ENCODE measurements at regions not wholly inside any gene's neighbourhood (a gene's known extent, or its start where the extent isn't known, plus 50 kb on each side); places are given as distances from the start of the nearest gene placed in this dataset.

DNA sequence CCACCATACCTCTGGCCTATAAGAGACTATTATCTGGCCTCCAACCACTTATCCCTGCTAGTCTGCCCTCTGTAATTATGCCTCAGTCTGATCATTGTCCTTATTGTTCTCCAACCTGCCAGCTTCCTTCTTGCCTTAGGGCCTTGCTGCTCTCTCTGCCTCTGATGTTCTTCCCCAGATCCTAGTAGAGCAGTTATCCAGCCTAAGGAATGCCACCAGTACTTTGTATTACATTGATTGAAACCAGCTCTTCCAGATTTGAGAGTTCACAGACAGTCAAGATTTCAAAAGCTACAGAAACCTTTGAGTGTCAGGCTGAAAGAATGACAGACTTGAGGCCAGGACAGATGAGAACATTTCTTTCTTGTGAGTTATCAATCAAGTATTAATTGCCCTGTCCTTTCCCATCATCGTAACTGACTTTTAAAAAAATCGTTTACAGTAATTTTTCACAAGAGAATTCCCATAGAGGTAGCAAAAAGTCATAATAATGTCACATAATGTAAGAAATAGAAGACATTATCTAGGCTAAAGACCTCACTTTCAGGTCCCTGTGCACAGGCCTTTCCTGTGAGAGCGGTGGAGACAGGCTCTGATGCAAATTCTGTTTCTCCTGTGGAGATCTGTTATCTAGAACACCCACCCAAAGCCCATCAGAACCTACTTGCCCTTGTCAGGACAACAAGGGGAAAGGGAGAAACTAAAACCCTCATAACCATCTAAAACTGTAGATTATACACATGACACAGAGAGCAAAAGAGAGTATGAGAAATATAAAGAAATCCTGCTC is 64.1 kb upstream of the GUCY1A1 start:
- Histone ChIP-seq H3K27me3 (ENCODE audit: insufficient read depth) (no peaks in the 10 kb centered on the region), H3K9me2 (ENCODE audit: insufficient read depth) (no peaks in the 10 kb centered on the region), H4K20me1 (replicated peaks; ENCODE audit: insufficient read depth) (no peaks in the 10 kb centered on the region), H3K27ac (ENCODE audit: low read depth) (no peak overlapping the region), H3K4me1 (ENCODE audit: insufficient read depth) (no peaks in the 10 kb centered on the region), H3F3A (replicated peaks; ENCODE audit: low read depth) (no peaks in the 10 kb centered on the region), H3K4me3 (no peak overlapping the region), H3K79me2 (replicated peaks; ENCODE audit: insufficient read depth) (no peaks in the 10 kb centered on the region), H3K4me2 (no peak overlapping the region), H2AFZ (no peak overlapping the region), H3K36me3 (ENCODE audit: insufficient read depth) (no peaks in the 10 kb centered on the region)
- TF ChIP-seq, protein P1, sequence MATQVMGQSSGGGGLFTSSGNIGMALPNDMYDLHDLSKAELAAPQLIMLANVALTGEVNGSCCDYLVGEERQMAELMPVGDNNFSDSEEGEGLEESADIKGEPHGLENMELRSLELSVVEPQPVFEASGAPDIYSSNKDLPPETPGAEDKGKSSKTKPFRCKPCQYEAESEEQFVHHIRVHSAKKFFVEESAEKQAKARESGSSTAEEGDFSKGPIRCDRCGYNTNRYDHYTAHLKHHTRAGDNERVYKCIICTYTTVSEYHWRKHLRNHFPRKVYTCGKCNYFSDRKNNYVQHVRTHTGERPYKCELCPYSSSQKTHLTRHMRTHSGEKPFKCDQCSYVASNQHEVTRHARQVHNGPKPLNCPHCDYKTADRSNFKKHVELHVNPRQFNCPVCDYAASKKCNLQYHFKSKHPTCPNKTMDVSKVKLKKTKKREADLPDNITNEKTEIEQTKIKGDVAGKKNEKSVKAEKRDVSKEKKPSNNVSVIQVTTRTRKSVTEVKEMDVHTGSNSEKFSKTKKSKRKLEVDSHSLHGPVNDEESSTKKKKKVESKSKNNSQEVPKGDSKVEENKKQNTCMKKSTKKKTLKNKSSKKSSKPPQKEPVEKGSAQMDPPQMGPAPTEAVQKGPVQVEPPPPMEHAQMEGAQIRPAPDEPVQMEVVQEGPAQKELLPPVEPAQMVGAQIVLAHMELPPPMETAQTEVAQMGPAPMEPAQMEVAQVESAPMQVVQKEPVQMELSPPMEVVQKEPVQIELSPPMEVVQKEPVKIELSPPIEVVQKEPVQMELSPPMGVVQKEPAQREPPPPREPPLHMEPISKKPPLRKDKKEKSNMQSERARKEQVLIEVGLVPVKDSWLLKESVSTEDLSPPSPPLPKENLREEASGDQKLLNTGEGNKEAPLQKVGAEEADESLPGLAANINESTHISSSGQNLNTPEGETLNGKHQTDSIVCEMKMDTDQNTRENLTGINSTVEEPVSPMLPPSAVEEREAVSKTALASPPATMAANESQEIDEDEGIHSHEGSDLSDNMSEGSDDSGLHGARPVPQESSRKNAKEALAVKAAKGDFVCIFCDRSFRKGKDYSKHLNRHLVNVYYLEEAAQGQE (IDR thresholded peaks at IDR 0.05; ENCODE audit: unreplicated experiment), result no peak
- TF ChIP-seq NANOG (IDR thresholded peaks at IDR 0.05; ENCODE audit: borderline replicate concordance), result no peak
- TF ChIP-seq, protein P2, sequence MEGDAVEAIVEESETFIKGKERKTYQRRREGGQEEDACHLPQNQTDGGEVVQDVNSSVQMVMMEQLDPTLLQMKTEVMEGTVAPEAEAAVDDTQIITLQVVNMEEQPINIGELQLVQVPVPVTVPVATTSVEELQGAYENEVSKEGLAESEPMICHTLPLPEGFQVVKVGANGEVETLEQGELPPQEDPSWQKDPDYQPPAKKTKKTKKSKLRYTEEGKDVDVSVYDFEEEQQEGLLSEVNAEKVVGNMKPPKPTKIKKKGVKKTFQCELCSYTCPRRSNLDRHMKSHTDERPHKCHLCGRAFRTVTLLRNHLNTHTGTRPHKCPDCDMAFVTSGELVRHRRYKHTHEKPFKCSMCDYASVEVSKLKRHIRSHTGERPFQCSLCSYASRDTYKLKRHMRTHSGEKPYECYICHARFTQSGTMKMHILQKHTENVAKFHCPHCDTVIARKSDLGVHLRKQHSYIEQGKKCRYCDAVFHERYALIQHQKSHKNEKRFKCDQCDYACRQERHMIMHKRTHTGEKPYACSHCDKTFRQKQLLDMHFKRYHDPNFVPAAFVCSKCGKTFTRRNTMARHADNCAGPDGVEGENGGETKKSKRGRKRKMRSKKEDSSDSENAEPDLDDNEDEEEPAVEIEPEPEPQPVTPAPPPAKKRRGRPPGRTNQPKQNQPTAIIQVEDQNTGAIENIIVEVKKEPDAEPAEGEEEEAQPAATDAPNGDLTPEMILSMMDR (conservative IDR thresholded peaks at IDR 0.05; ENCODE audit: low read depth in 2 of 2), result no peak
- TF ChIP-seq JUNB (IDR thresholded peaks at IDR 0.05; ENCODE audit: unreplicated experiment), result no peak
- TF ChIP-seq ZNF331 (CRISPR knock-in tag; IDR thresholded peaks at IDR 0.05; ENCODE audit: low read depth), result no peak
- TF ChIP-seq, protein P3, sequence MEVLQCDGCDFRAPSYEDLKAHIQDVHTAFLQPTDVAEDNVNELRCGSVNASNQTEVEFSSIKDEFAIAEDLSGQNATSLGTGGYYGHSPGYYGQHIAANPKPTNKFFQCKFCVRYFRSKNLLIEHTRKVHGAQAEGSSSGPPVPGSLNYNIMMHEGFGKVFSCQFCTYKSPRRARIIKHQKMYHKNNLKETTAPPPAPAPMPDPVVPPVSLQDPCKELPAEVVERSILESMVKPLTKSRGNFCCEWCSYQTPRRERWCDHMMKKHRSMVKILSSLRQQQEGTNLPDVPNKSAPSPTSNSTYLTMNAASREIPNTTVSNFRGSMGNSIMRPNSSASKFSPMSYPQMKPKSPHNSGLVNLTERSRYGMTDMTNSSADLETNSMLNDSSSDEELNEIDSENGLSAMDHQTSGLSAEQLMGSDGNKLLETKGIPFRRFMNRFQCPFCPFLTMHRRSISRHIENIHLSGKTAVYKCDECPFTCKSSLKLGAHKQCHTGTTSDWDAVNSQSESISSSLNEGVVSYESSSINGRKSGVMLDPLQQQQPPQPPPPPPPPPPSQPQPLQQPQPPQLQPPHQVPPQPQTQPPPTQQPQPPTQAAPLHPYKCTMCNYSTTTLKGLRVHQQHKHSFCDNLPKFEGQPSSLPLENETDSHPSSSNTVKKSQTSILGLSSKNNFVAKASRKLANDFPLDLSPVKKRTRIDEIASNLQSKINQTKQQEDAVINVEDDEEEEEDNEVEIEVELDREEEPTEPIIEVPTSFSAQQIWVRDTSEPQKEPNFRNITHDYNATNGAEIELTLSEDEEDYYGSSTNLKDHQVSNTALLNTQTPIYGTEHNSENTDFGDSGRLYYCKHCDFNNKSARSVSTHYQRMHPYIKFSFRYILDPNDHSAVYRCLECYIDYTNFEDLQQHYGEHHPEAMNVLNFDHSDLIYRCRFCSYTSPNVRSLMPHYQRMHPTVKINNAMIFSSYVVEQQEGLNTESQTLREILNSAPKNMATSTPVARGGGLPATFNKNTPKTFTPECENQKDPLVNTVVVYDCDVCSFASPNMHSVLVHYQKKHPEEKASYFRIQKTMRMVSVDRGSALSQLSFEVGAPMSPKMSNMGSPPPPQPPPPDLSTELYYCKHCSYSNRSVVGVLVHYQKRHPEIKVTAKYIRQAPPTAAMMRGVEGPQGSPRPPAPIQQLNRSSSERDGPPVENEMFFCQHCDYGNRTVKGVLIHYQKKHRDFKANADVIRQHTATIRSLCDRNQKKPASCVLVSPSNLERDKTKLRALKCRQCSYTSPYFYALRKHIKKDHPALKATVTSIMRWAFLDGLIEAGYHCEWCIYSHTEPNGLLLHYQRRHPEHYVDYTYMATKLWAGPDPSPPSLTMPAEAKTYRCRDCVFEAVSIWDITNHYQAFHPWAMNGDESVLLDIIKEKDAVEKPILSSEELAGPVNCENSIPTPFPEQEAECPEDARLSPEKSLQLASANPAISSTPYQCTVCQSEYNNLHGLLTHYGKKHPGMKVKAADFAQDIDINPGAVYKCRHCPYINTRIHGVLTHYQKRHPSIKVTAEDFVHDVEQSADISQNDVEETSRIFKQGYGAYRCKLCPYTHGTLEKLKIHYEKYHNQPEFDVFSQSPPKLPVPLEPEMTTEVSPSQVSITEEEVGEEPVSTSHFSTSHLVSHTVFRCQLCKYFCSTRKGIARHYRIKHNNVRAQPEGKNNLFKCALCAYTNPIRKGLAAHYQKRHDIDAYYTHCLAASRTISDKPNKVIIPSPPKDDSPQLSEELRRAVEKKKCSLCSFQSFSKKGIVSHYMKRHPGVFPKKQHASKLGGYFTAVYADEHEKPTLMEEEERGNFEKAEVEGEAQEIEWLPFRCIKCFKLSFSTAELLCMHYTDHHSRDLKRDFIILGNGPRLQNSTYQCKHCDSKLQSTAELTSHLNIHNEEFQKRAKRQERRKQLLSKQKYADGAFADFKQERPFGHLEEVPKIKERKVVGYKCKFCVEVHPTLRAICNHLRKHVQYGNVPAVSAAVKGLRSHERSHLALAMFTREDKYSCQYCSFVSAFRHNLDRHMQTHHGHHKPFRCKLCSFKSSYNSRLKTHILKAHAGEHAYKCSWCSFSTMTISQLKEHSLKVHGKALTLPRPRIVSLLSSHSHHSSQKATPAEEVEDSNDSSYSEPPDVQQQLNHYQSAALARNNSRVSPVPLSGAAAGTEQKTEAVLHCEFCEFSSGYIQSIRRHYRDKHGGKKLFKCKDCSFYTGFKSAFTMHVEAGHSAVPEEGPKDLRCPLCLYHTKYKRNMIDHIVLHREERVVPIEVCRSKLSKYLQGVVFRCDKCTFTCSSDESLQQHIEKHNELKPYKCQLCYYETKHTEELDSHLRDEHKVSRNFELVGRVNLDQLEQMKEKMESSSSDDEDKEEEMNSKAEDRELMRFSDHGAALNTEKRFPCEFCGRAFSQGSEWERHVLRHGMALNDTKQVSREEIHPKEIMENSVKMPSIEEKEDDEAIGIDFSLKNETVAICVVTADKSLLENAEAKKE (CRISPR knock-in tag; IDR thresholded peaks at IDR 0.05), result no peak
- no peak for TF ChIP-seq POLR2AphosphoS5 (IDR thresholded peaks at IDR 0.05; ENCODE audit: low read depth)
- no peak for TF ChIP-seq EZH2phosphoT487 (IDR thresholded peaks at IDR 0.05; ENCODE audit: unreplicated experiment)
- ATAC-seq (no peak), DNase-seq (ENCODE audit: low spot score) (no peak)
- Mint-ChIP-seq H3K27ac (no peak overlapping the region), H3K4me1 (no peaks in the 10 kb centered on the region), H3K36me3 (ENCODE audit: low read depth) (no peaks in the 10 kb centered on the region), H3K4me3 (no peak overlapping the region), H3K27me3 (ENCODE audit: insufficient read depth, low read depth, poor library complexity) (no peaks in the 10 kb centered on the region), H3K9me3 (no peaks in the 10 kb centered on the region)

Data from GM23338 (cell line).